PC-3 (cell line): ENCODE measurements at regions not wholly inside any gene's neighbourhood (a gene's known extent, or its start where the extent isn't known, plus 50 kb on each side); places are given as distances from the start of the nearest gene placed in this dataset.
A peak's percentile ranks its signal among the peaks of the same experiment; 100 is the strongest.

Experiments
- ATAC-seq: fragments of 200-7000 bp; cut with Tn5 transposase; 2 replicates; pipeline ENCODE4 v1.9.1; 2020; ENCODE audit warnings: mild to moderate bottlenecking, moderate library complexity
- BruUV-seq: library from RNA; stranded (reverse); fragments of 400-500 nt; replicated peaks from 2 replicates; lab custom pipeline; 2021; lab: Mats Ljungman, UMichigan
- CTCF ChIA-PET: fragments of 300-600 bp; sonication (Branson Sonifier 250); formaldehyde crosslinking; loops from one replicate; lab custom pipeline; 2022; ENCODE audit warnings: antibody characterized with exemption; lab: Charles Lee
- POLR2A ChIA-PET: fragments of 300-600 bp; sonication (Branson Sonifier 250); formaldehyde crosslinking; loops from one replicate; lab custom pipeline; 2022; ENCODE audit warnings: antibody characterized with exemption; ENCODE audit not compliant: unreplicated experiment; lab: Charles Lee
- DNase-seq: peaks from one replicate; pipeline ENCODE4 v3.0.0-alpha.2; 2015
- H2AFZ ChIP-seq: fragments of 300-600 bp; sonication (generic); 2 replicates; pipeline ENCODE4 v1.6.0; 2016; ENCODE audit warnings: antibody characterized with exemption, low read length
- H3F3A ChIP-seq: fragments of 300-600 bp; sonication (generic); one replicate; pipeline ENCODE4 v1.6.0; 2017; ENCODE audit warnings: antibody characterized with exemption, low read length, control low read depth, mild to moderate bottlenecking; ENCODE audit not compliant: unreplicated experiment
- H3K27ac ChIP-seq: fragments of 300-600 bp; sonication (generic); 2 replicates; pipeline ENCODE4 v1.5.1; 2016; ENCODE audit warnings: mild to moderate bottlenecking, low read length
- H3K27me3 ChIP-seq: fragments of 300-600 bp; sonication (generic); 2 replicates; pipeline ENCODE4 v1.6.1; 2016; ENCODE audit warnings: low read length, mixed read lengths
- H3K36me3 ChIP-seq: fragments of 300-600 bp; sonication (generic); 2 replicates; pipeline ENCODE4 v1.6.1; 2016; ENCODE audit warnings: low read depth, mixed run types, low read length, mixed read lengths
- H3K4me1 ChIP-seq: fragments of 300-600 bp; sonication (generic); 2 replicates; pipeline ENCODE4 v1.5.1; 2016; ENCODE audit warnings: low read length; ENCODE audit not compliant: insufficient read depth
- H3K4me2 ChIP-seq: fragments of 300-600 bp; sonication (generic); 2 replicates; pipeline ENCODE4 v1.6.0; 2016; ENCODE audit warnings: low read length
- H3K4me3 ChIP-seq: fragments of 300-600 bp; sonication (generic); 2 replicates; pipeline ENCODE4 v1.5.1; 2016; ENCODE audit warnings: mild to moderate bottlenecking, low read length, mixed read lengths
- H3K79me2 ChIP-seq: fragments of 300-600 bp; sonication (generic); 2 replicates; pipeline ENCODE4 v1.6.1; 2017; ENCODE audit warnings: low read length, mixed read lengths
- H3K9ac ChIP-seq: fragments of 300-600 bp; sonication (generic); 2 replicates; pipeline ENCODE4 v1.6.0; 2016; ENCODE audit warnings: mild to moderate bottlenecking, low read length
- H3K9me2 ChIP-seq: fragments of 300-600 bp; sonication (generic); replicated peaks from 2 replicates; pipeline ENCODE4 v1.6.1; 2016; ENCODE audit warnings: mixed run types, low read length, mixed read lengths
- H3K9me3 ChIP-seq: fragments of 300-600 bp; sonication (generic); 2 replicates; pipeline ENCODE4 v1.6.1; 2016; ENCODE audit warnings: low read length, mixed read lengths
- H4K20me1 ChIP-seq: fragments of 300-600 bp; sonication (generic); 2 replicates; pipeline ENCODE4 v1.6.1; 2016; ENCODE audit warnings: low read length, mixed read lengths
- EZH2 ChIP-seq: fragments of 300-600 bp; sonication (generic); IDR thresholded peaks from one replicate; pipeline ENCODE4 v1.6.1; 2017; ENCODE audit warnings: antibody characterized with exemption, mild to moderate bottlenecking, low read length; ENCODE audit not compliant: unreplicated experiment
- EZH2phosphoT487 ChIP-seq: fragments of 300-600 bp; sonication (generic); IDR thresholded peaks from 2 replicates; pipeline ENCODE4 v1.6.1; 2018; ENCODE audit warnings: mild to moderate bottlenecking, antibody characterized with exemption, low read length, borderline replicate concordance
- intact Hi-C: fragments of 100-400 bp; cut with micrococcal nuclease; formaldehyde crosslinking; loops from 2 replicates; pipeline ENCODE4 v1.9.0; 2023
- TF ChIP-seq, protein P1 (sequence below): fragments of 300-600 bp; sonication (generic); conservative IDR thresholded peaks from 2 replicates; pipeline ENCODE4 v1.5.1; 2017; ENCODE audit warnings: antibody characterized with exemption, low read depth, mild to moderate bottlenecking, low read length

DNA sequence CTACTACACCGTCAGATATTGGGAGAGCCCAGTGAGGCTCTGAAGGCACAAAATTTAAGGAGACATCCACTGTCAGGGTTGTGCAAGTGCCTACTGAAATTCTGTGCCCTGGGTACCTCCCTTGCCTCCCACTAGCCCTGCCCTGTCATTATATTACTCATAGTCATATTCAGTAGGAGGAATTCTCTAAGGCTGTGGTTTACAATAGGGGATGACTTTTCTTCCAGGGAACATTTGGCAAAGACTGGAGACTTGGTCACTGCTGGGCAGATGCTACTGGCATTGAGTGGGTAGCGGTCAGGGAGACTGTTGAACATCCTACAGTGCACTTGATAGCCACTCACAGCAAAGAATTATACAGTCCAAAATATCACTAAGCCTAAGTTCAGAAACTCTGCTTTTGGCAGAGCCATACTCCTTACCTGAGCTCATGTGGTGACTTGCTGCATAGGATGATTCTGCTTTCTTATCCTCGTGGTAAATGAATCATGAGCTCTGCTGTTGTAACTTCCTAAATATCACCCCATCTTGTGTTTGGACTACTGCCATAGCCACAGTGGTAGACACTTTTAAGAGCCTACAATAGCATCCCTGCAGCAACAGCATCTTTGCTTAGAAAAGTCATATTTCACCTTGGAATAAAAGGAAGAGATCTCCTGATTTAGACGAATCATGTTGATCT is 563.4 kb upstream of the PLXNA2 start:
- Histone ChIP-seq H3F3A (no peaks in the 10 kb centered on the region), H3K9me2 (no peaks in the 10 kb centered on the region), H3K4me2 (0 out of 2 replicates have a peak overlapping the region, but pooled peaks have one; percentile 4), H3K27ac (peak overlapping the region; percentile 12), H3K9ac (no peak overlapping the region), H3K79me2 (no peaks in the 10 kb centered on the region), H3K4me1 (peaks cover 16% of the 10 kb centered on the region), H4K20me1 (no peaks in the 10 kb centered on the region), H2AFZ (no peak overlapping the region), H3K9me3 (no peaks in the 10 kb centered on the region), H3K4me3 (no peak overlapping the region), H3K36me3 (no peaks in the 10 kb centered on the region), H3K27me3 (no peaks in the 10 kb centered on the region)
- POLR2A ChIA-PET: no interaction called here
- ATAC-seq (peak; percentile 95), DNase-seq (peak; percentile 80)
- TF ChIP-seq EZH2 (no peak), EZH2phosphoT487 (no peak)
- TF ChIP-seq, protein P1, sequence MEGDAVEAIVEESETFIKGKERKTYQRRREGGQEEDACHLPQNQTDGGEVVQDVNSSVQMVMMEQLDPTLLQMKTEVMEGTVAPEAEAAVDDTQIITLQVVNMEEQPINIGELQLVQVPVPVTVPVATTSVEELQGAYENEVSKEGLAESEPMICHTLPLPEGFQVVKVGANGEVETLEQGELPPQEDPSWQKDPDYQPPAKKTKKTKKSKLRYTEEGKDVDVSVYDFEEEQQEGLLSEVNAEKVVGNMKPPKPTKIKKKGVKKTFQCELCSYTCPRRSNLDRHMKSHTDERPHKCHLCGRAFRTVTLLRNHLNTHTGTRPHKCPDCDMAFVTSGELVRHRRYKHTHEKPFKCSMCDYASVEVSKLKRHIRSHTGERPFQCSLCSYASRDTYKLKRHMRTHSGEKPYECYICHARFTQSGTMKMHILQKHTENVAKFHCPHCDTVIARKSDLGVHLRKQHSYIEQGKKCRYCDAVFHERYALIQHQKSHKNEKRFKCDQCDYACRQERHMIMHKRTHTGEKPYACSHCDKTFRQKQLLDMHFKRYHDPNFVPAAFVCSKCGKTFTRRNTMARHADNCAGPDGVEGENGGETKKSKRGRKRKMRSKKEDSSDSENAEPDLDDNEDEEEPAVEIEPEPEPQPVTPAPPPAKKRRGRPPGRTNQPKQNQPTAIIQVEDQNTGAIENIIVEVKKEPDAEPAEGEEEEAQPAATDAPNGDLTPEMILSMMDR: no peak
- intact Hi-C loops: no loop called here
- BruUV-seq: no TSS peak
- CTCF ChIA-PET: no interaction called here

DNA sequence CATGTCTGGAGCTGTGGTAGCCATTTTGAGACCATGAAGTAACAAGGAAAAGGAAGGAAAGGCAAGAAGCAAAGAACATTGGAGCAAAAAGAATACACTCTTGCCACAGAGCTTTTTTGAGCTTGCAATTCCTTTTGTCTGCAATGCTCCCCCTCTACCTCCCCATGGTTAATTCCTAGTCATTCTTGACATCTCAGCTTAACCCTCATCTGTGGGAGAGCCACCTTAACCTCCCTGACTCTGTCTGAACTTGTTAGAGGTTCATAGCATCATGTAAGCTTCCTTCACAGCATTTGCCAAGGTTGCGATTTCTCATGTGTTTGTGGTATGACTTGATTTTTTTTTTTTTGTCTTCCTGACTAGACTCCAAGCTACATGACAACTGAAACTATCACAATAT is 564.1 kb upstream of the PLXNA2 start:
- TF ChIP-seq EZH2phosphoT487 (no peak), EZH2 (no peak)
- TF ChIP-seq, protein P1: no peak
- H3K79me2 ChIP-seq: no peaks in the 10 kb centered on the region
- no peak overlapping the region for H2AFZ ChIP-seq
- CTCF ChIA-PET: no interaction called here
- H4K20me1 ChIP-seq: no peaks in the 10 kb centered on the region
- H3K27me3 ChIP-seq: no peaks in the 10 kb centered on the region
- no peak overlapping the region for H3K4me3 ChIP-seq
- no peak for ATAC-seq
- H3K9ac ChIP-seq: no peak overlapping the region
- DNase-seq: no peak
- intact Hi-C loops: no loop called here
- no TSS peak for BruUV-seq
- H3K4me1 ChIP-seq: peaks cover 16% of the 10 kb centered on the region
- POLR2A ChIA-PET: no interaction called here
- no peak overlapping the region for H3K4me2 ChIP-seq
- H3K9me3 ChIP-seq: no peaks in the 10 kb centered on the region
- H3K9me2 ChIP-seq: no peaks in the 10 kb centered on the region
- H3F3A ChIP-seq: no peaks in the 10 kb centered on the region
- H3K36me3 ChIP-seq: no peaks in the 10 kb centered on the region
- no peak overlapping the region for H3K27ac ChIP-seq

DNA sequence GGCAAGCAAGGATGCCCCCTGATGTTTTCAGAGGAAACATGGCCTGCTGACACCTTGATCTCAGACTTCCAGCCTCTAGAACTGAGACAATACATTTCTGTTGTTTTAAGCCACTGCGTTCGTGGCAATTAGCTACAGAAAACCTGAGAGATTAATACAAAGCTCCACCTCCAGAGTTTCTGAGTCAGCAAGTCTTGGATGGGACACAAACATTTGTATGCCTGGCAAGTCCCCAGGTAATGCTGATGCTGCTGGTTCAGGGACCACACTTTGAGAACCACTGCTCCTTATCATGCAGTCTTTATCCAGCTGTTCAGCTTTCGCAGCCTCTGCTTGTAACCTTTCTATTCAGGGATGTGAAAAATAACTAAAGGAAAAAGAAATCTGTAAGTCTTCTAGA is 565.7 kb upstream of the PLXNA2 start:
- Histone ChIP-seq H3K4me1 (peaks cover 16% of the 10 kb centered on the region), H3F3A (no peaks in the 10 kb centered on the region), H3K9me3 (no peaks in the 10 kb centered on the region), H3K4me2 (no peak overlapping the region), H3K4me3 (no peak overlapping the region), H3K9me2 (no peaks in the 10 kb centered on the region), H3K27me3 (no peaks in the 10 kb centered on the region), H4K20me1 (no peaks in the 10 kb centered on the region), H3K9ac (no peak overlapping the region), H2AFZ (no peak overlapping the region), H3K36me3 (no peaks in the 10 kb centered on the region), H3K27ac (no peak overlapping the region), H3K79me2 (no peaks in the 10 kb centered on the region)
- no peak for TF ChIP-seq EZH2
- TF ChIP-seq, protein P1: no peak
- no peak for TF ChIP-seq EZH2phosphoT487
- ChIA-PET CTCF (no interaction called here), POLR2A (no interaction called here)
- BruUV-seq: no TSS peak
- intact Hi-C loops: no loop called here
- DNase-seq: peak; percentile 21
- ATAC-seq: no peak
